ENCODE measurements at regions not wholly inside any gene's neighbourhood (a gene's known extent, or its start where the extent isn't known, plus 50 kb on each side); places are given as distances from the start of the nearest gene placed in this dataset.
"Not testable (repeated sequence)": the region's sequence is repeated elsewhere in the genome, so short reads cannot be mapped to it uniquely, and the experiment has no call there.

DNA sequence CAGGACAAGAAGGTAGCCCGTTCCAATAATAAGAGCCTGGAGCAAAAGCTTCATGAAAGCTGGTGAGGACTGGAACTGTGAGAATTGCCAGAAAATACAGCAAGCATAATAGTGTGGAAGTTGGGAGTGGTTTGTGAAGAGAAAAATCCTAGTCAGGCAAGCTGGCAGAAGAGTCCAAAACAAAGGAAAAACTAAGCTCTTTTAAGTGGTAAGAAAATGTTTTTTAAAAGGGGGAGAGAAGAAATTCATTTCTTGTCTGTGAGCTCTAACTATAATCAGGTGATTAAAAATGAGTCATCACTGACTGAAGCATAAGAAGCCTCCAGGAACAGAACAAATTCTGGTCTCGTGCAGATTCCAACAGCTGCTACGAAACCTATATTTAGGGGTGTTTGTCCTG is 102.6 kb downstream of the CAAP1 start:
- no peak for DNase-seq (ENCODE audit: low spot score)

GRCh38 chr9:26786564-26786963 is 106.0 kb downstream of the CAAP1 start:
- no peak for DNase-seq (ENCODE audit: low spot score)

GRCh38 chr9:26782899-26783298 is 109.7 kb downstream of the CAAP1 start:
- DNase-seq (ENCODE audit: low spot score): no peak

GRCh38 chr9:26781906-26782305 is 110.7 kb downstream of the CAAP1 start:
- DNase-seq (ENCODE audit: low spot score): no peak

DNA sequence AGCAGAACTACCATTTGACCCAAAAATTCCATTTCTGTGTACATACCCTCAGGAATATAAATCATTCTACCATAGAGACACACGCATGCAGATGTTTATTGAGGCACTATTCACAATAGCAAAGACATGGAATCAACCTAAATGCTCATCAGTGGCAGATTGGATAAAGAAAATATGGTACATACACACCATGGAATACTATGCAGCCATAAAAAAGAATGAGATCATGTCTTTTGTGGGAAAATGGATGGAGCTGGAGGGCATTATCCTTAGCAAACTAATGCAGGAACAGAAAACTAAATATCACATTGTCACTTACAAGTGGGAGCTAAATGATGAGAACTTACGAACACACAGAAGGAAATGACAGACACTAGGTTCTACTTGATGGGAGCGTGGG is 112.3 kb downstream of the CAAP1 start:
- not testable (repeated sequence) for DNase-seq (ENCODE audit: low spot score)

DNA sequence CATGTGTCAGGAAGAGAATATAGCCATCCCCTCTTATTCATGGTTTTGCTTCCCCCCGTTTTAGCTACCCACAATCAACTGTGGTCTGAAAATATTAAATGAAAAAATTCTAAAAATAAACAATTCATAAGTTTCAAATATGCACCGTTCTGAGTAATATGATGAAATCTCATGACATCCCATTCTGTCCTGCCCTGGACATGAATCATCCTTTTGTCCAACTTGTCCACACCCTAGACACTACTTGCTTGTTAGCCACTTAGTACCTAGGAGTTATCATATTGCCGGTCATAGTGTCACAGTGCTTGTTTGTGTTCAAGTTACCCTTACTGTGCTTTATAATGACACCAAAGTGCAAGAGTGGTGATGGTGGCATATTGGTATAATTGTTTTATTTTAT is 113.5 kb downstream of the CAAP1 start:
- peak; percentile 46 for DNase-seq (ENCODE audit: low spot score)

DNA sequence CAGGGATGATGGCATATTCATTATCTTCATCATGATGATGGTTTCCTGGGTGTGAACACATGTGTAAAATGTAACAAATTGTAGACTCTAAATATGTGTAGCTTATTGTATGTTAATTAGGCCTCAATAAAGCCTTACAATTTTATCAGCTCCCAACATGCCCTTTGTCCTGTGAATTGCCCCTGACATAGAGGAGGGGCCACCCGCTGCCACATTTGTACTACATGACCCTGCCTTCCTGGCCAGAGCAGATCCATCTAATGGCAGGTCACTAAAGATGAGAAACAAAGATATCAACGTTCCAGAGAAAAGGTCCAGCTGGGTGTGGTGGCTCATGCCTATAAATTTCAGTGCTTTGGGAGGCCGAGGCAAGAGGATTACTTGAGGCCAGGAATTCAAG is 117.2 kb downstream of the CAAP1 start:
- DNase-seq (ENCODE audit: low spot score): no peak

DNA sequence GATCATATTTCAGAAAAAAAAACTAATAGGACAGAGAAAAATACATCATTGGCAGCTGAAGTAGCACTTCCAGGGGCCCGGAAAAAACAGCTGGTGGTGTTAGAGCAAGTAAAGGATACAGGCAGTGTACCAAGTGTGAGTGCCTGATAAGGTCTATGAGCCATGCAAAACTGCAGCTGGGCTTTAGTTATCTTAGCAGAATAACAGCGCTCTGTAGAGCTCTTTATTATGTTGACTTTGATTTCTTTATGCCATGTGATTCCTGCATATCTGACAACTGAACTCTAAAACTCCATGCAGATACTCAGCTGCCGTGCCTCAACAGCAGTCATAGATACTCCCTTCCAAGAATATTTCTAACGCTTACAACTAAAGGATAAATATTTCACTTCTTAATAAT is 119.5 kb downstream of the CAAP1 start:
- no peak for DNase-seq (ENCODE audit: low spot score)

- DNase-seq (ENCODE audit: low spot score): no peak
Measured at GRCh38 chr9:26770821-26771220, 121.8 kb downstream of the CAAP1 start.

DNA sequence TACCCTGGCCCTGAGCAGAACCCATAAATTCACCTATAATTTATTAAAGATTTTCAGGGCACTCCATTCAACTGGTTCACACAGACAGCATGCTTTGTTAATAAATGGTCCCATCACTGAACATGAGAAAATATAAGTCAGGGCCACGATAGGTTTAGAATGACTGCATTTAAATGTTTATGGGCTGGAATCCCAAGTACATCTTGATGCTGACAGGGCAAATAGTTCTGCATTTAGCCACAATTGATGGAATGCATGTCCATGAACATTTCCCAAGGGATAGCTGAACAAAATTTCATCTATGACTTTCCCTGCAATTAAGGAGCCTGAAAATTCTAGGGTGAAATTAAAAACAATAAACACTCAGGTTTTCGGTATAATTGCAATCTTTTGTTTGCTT is 124.5 kb downstream of the CAAP1 start:
- DNase-seq (ENCODE audit: low spot score): no peak

GRCh38 chr9:26760675-26761074 is 131.9 kb downstream of the CAAP1 start:
- DNase-seq (ENCODE audit: low spot score): no peak

- DNase-seq (ENCODE audit: low spot score): no peak
Measured at GRCh38 chr9:26758655-26759054, 133.9 kb downstream of the CAAP1 start.

DNA sequence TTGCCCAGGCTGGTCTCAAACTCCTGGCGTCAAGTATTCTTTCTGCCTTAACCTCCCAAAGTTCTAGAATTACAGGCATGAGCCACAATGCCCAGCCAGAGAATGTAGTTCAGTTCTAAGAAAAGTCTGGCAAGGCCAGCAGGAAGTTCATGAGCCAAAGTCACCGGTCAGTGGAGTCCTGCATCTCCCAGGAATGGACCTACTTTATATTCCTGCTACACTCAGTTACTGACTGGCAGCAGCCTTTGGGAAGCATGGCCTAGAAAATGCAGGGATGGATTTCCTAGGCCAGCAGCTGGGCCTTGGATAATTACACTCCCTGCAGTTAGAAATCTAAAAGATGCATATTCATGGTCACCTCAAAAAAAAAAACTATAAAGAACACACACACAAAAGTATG is 135.7 kb downstream of the CAAP1 start:
- DNase-seq (ENCODE audit: low spot score): no peak

GRCh38 chr9:26755476-26755875 is 137.1 kb downstream of the CAAP1 start:
- DNase-seq (ENCODE audit: low spot score): no peak

DNA sequence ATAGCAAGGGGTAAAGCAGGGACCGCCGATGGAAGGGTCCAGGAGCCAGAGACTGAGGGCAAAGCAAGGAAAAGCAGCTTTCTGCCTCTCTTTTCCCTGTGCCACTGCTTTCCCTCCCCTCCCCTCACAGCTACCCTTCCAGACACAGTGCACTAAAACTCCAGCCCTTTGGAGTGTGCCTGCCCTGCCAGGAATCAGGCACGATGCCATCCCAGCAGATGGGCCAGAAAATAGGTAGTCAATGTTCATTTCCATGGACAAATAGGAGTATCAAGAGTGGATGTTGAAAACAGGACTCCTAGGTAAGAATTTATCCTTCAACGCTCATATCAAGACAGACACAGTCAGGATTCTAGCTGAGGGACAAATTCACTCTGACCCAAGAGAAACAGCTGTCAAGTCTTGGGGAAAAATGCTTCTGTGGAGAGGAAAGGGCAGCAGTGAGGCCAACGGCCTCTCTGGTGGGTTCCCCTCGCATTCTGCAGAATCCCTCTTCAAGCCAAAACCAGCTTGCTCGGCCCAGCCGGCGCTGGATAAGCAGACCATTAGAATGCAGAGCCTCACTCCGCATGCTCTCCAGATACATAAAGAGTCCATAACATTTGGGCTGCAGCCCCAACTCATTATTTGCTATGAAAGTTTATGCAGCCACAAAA is 138.0 kb downstream of the CAAP1 start:
- no peak for DNase-seq (ENCODE audit: low spot score)

- no peak for DNase-seq (ENCODE audit: low spot score)
Measured at GRCh38 chr9:26753971-26754370, 138.6 kb downstream of the CAAP1 start.

- DNase-seq (ENCODE audit: low spot score): no peak
Measured at GRCh38 chr9:26750162-26750561, 142.4 kb downstream of the CAAP1 start.

- no peak for DNase-seq (ENCODE audit: low spot score)
Measured at GRCh38 chr9:26748449-26749058, 144.0 kb downstream of the CAAP1 start.

DNA sequence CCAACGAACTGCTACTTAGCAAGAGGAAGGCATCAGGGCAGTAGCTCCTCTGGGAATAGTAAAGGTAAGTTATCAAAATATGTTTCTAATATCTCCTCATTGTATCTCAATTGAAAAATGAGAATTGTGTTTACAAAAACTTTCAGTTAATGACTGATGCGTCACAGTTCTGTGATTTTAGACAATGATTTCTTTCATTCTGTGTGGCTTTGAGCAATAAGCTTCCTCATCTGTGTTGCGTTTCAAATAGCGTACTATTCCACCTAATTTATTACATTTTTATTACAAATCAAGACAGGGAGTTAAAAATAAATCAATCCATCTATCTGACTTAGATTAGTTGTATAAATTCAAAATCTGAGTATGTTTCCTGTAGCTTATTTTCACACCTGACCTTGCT is 145.0 kb downstream of the CAAP1 start:
- DNase-seq (ENCODE audit: low spot score): no peak

- peak; percentile 23 for DNase-seq (ENCODE audit: low spot score)
Measured at GRCh38 chr9:26746357-26747072, 146.1 kb downstream of the CAAP1 start.

- no peak for DNase-seq (ENCODE audit: low spot score)
Measured at GRCh38 chr9:26745111-26745510, 147.5 kb downstream of the CAAP1 start.

DNA sequence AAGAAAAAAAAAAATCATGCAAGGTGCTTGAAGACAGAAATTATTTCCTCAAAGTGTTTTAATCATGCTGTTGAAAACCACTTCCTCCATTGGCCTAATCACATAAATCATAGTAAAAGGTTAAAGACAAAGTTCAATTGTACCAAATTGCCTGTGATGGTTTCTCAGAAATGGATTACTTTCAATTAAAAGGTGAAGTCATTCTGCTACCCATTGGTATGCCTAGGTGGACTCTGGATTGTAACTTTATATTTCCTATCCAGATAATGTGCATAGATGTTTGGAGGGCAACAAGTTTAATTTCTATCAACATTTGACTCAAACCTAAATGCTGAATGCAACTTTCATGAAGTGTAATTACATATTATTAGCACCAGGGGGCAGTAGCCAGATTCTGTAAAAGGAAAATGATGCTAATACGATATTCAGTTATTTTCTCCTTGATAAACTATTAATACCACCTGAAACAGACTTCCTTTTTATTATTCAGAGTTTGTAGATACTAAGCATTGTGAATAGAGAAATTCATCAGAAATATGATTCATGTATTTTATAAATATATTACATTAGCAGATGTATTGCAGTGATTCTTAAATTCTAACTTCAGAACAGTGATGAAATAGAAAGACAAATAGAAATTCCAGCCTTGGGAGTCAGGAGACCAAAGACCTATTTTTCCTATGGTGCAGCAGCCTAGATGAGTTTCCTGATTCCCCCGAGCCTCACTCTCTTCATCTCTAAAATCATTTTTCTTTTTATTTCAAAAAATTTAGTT is 148.2 kb downstream of the CAAP1 start:
- DNase-seq (ENCODE audit: low spot score): peak; percentile 35

All from LoVo (cell line).